ENCODE measurements at regions not wholly inside any gene's neighbourhood (a gene's known extent, or its start where the extent isn't known, plus 50 kb on each side); places are given as distances from the start of the nearest gene placed in this dataset.

DNA sequence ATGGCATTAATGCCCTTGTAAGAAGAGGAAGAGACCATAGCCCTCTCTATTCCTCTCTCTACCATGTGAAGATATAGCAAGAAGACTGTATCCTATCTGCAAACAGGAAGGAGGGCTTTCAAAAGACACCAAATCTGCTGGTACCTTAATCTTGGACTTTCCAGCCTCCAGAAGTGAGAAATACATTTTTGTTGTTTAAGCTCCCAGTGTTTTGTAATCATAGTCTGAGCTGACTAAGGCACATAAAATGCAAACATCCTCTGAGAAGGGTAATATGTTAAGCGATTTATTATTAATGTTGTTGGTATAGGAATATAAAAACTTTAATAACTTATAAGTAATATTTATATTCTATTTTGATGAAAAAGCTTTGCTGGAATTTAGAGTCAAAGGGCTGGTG lies 559.8 kb downstream of the SUCLG1 start:
- H4K20me1 ChIP-seq (ENCODE audit: control insufficient read depth, extremely low read depth, insufficient read depth, low read length), result no peaks in the 10 kb centered on the region
- H3K27me3 ChIP-seq (ENCODE audit: control insufficient read depth, insufficient read depth, low read length), result no peaks in the 10 kb centered on the region
- H3K36me3 ChIP-seq (ENCODE audit: control insufficient read depth, insufficient read depth, low read length), result no peaks in the 10 kb centered on the region
- H3K9ac ChIP-seq (ENCODE audit: insufficient read depth, low read length), result no peak overlapping the region
- H3K4me1 ChIP-seq (ENCODE audit: control insufficient read depth, extremely low read depth, insufficient read depth, low read length), result no peaks in the 10 kb centered on the region
- H3K79me2 ChIP-seq (ENCODE audit: control insufficient read depth, insufficient read depth, low read length), result no peaks in the 10 kb centered on the region
- H3K4me2 ChIP-seq (ENCODE audit: extremely low read depth, insufficient read depth, low read length), result no peak overlapping the region
- no peaks in the 10 kb centered on the region for H3K9me3 ChIP-seq (ENCODE audit: control insufficient read depth, insufficient read depth, low read depth, low read length)
- H3K27ac ChIP-seq (ENCODE audit: insufficient read depth, low read length), result no peak overlapping the region
- no peak overlapping the region for H2AFZ ChIP-seq (ENCODE audit: low read length)
- H3K4me3 ChIP-seq (replicated peaks in 1 of 4; ENCODE audit: control extremely low read depth in 1 of 4, insufficient read depth in 1 of 4, low read depth in 3 of 4, low read length in 4 of 4), result no peak overlapping the region
- peak in 1 of 2 donors; percentile 2 for DNase-seq (ENCODE audit: low read depth in 2 of 2)
- TF ChIP-seq EZH2 (IDR thresholded peaks at IDR 0.05; ENCODE audit: low read length, missing control alignments), result no peak
- TF ChIP-seq, protein P1, sequence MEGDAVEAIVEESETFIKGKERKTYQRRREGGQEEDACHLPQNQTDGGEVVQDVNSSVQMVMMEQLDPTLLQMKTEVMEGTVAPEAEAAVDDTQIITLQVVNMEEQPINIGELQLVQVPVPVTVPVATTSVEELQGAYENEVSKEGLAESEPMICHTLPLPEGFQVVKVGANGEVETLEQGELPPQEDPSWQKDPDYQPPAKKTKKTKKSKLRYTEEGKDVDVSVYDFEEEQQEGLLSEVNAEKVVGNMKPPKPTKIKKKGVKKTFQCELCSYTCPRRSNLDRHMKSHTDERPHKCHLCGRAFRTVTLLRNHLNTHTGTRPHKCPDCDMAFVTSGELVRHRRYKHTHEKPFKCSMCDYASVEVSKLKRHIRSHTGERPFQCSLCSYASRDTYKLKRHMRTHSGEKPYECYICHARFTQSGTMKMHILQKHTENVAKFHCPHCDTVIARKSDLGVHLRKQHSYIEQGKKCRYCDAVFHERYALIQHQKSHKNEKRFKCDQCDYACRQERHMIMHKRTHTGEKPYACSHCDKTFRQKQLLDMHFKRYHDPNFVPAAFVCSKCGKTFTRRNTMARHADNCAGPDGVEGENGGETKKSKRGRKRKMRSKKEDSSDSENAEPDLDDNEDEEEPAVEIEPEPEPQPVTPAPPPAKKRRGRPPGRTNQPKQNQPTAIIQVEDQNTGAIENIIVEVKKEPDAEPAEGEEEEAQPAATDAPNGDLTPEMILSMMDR (conservative IDR thresholded peaks at IDR 0.05 in 1 of 2, IDR thresholded peaks at IDR 0.05 in 1 of 2; ENCODE audit: low read depth in 1 of 2, low read length in 2 of 2), result no peak

DNA sequence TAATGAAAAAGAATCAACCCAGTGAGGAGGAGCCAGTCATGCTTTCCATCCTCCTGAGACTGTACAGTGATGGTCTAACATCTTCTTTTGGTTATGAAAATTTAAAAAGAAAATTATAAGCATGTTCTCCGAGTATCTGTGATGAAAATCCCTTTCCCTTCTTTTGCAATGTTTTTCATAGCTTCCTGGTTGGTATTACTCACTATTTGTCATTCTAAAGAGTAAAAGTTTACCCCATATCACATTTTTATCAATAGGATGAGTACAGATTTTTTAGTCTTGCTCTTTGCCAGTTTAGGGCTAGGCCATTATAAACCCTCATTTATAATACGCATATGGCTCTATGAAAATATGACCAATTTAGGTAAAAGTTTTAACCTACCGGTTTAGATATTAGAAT lies 564.1 kb downstream of the SUCLG1 start:
- no peaks in the 10 kb centered on the region for H3K9me3 ChIP-seq (ENCODE audit: control insufficient read depth, insufficient read depth, low read depth, low read length)
- no peaks in the 10 kb centered on the region for H3K4me1 ChIP-seq (ENCODE audit: control insufficient read depth, extremely low read depth, insufficient read depth, low read length)
- H3K27me3 ChIP-seq (ENCODE audit: control insufficient read depth, insufficient read depth, low read length), result no peaks in the 10 kb centered on the region
- no peaks in the 10 kb centered on the region for H4K20me1 ChIP-seq (ENCODE audit: control insufficient read depth, extremely low read depth, insufficient read depth, low read length)
- H3K9ac ChIP-seq (ENCODE audit: insufficient read depth, low read length), result no peak overlapping the region
- H2AFZ ChIP-seq (ENCODE audit: low read length), result no peak overlapping the region
- H3K36me3 ChIP-seq (ENCODE audit: control insufficient read depth, insufficient read depth, low read length), result no peaks in the 10 kb centered on the region
- no peak for DNase-seq (ENCODE audit: low read depth in 2 of 2)
- no peak for TF ChIP-seq EZH2 (IDR thresholded peaks at IDR 0.05; ENCODE audit: low read length, missing control alignments)
- TF ChIP-seq, protein P1 (conservative IDR thresholded peaks at IDR 0.05 in 1 of 2, IDR thresholded peaks at IDR 0.05 in 1 of 2; ENCODE audit: low read depth in 1 of 2, low read length in 2 of 2), result no peak
- no peaks in the 10 kb centered on the region for H3K79me2 ChIP-seq (ENCODE audit: control insufficient read depth, insufficient read depth, low read length)
- H3K4me3 ChIP-seq (replicated peaks in 1 of 4; ENCODE audit: control extremely low read depth in 1 of 4, insufficient read depth in 1 of 4, low read depth in 3 of 4, low read length in 4 of 4), result no peak overlapping the region
- H3K27ac ChIP-seq (ENCODE audit: insufficient read depth, low read length), result no peak overlapping the region
- no peak overlapping the region for H3K4me2 ChIP-seq (ENCODE audit: extremely low read depth, insufficient read depth, low read length)

DNA sequence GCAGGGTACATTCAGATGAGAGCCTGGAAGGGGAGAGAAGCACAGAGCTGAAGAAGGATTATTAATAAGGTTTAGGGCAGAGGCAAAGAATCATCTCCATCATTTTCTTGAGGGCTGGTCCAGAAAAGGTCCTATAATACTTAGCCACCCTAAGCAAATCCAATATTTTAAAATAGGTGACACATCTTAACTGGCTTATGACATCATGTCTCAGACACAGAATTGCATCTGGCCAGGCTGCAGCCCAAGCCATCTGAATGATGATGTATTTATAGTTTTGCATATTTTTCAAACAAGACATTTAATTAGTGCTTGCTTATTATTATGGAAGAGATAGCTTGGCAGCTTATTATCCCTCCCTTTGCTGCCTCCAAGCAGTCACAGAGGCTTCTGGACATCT lies 571.3 kb downstream of the SUCLG1 start:
- TF ChIP-seq, protein P1 (conservative IDR thresholded peaks at IDR 0.05 in 1 of 2, IDR thresholded peaks at IDR 0.05 in 1 of 2; ENCODE audit: low read depth in 1 of 2, low read length in 2 of 2), result no peak
- TF ChIP-seq EZH2 (IDR thresholded peaks at IDR 0.05; ENCODE audit: low read length, missing control alignments), result no peak
- H3K79me2 ChIP-seq (ENCODE audit: control insufficient read depth, insufficient read depth, low read length), result no peaks in the 10 kb centered on the region
- H3K36me3 ChIP-seq (ENCODE audit: control insufficient read depth, insufficient read depth, low read length), result no peaks in the 10 kb centered on the region
- no peak overlapping the region for H2AFZ ChIP-seq (ENCODE audit: low read length)
- H3K27me3 ChIP-seq (ENCODE audit: control insufficient read depth, insufficient read depth, low read length), result no peaks in the 10 kb centered on the region
- H3K9me3 ChIP-seq (ENCODE audit: control insufficient read depth, insufficient read depth, low read depth, low read length), result no peaks in the 10 kb centered on the region
- H3K4me3 ChIP-seq (replicated peaks in 1 of 4; ENCODE audit: control extremely low read depth in 1 of 4, insufficient read depth in 1 of 4, low read depth in 3 of 4, low read length in 4 of 4), result no peak overlapping the region
- no peaks in the 10 kb centered on the region for H4K20me1 ChIP-seq (ENCODE audit: control insufficient read depth, extremely low read depth, insufficient read depth, low read length)
- H3K27ac ChIP-seq (ENCODE audit: insufficient read depth, low read length), result no peak overlapping the region
- no peak overlapping the region for H3K4me2 ChIP-seq (ENCODE audit: extremely low read depth, insufficient read depth, low read length)
- no peak overlapping the region for H3K9ac ChIP-seq (ENCODE audit: insufficient read depth, low read length)
- DNase-seq (ENCODE audit: low read depth in 2 of 2), result no peak
- no peaks in the 10 kb centered on the region for H3K4me1 ChIP-seq (ENCODE audit: control insufficient read depth, extremely low read depth, insufficient read depth, low read length)

All from fibroblast of lung (primary cell).